ENCODE measurements at regions not wholly inside any gene's neighbourhood (a gene's known extent, or its start where the extent isn't known, plus 50 kb on each side); places are given as distances from the start of the nearest gene placed in this dataset.

- H3K9me3 Mint-ChIP-seq: peaks cover 0 to 9% (median 2%) of the 10 kb centered on the region in 7 donors
- peak overlapping the region in 1 of 4 donors; percentile 76 for H3K4me3 Mint-ChIP-seq
- H3K27me3 Mint-ChIP-seq: no peaks in the 10 kb centered on the region
- H3K4me1 Mint-ChIP-seq: no peaks in the 10 kb centered on the region
- Histone ChIP-seq H3K4me1 (ENCODE audit: control insufficient read depth, insufficient read depth, low read length, poor library complexity, severe bottlenecking) (no peaks in the 10 kb centered on the region), H3K27me3 (ENCODE audit: control insufficient read depth, insufficient read depth, low read length) (no peaks in the 10 kb centered on the region), H3K27ac (ENCODE audit: insufficient read depth, low read length, poor library complexity, severe bottlenecking) (no peak overlapping the region), H3K36me3 (ENCODE audit: control insufficient read depth, insufficient read depth, low read length) (no peaks in the 10 kb centered on the region), H3K9me3 (ENCODE audit: control insufficient read depth in 2 of 2, low read length in 2 of 2) (no peaks in the 10 kb centered on the region), H3K4me3 (ENCODE audit: low read depth, low read length) (no peak overlapping the region)
- ATAC-seq (ENCODE audit: low read depth in 2 of 2) (no peak), DNase-seq (no peak)
- no peaks in the 10 kb centered on the region for H3K36me3 Mint-ChIP-seq
- H3K27ac Mint-ChIP-seq: no peak overlapping the region
These were observed 192.1 kb upstream of the ALG10B start for GRCh38 chr12:38124247-38125012.

GRCh38 chr12:38132139-38132538, 184.4 kb upstream of the ALG10B start:
- no peaks in the 10 kb centered on the region for H3K4me1 Mint-ChIP-seq
- no peaks in the 10 kb centered on the region for H3K9me3 Mint-ChIP-seq
- peaks cover 7% of the 10 kb centered on the region for H3K27me3 Mint-ChIP-seq
- H3K27ac ChIP-seq (ENCODE audit: insufficient read depth, low read length, poor library complexity, severe bottlenecking): no peak overlapping the region
- ATAC-seq (ENCODE audit: low read depth in 2 of 2): no peak
- H3K27ac Mint-ChIP-seq: no peak overlapping the region
- no peaks in the 10 kb centered on the region for H3K4me1 ChIP-seq (ENCODE audit: control insufficient read depth, insufficient read depth, low read length, poor library complexity, severe bottlenecking)
- H3K36me3 Mint-ChIP-seq: no peaks in the 10 kb centered on the region
- no peaks in the 10 kb centered on the region for H3K36me3 ChIP-seq (ENCODE audit: control insufficient read depth, insufficient read depth, low read length)
- DNase-seq: no peak
- H3K4me3 ChIP-seq (ENCODE audit: low read depth, low read length): no peak overlapping the region
- no peaks in the 10 kb centered on the region for H3K27me3 ChIP-seq (ENCODE audit: control insufficient read depth, insufficient read depth, low read length)
- no peak overlapping the region for H3K4me3 Mint-ChIP-seq
- H3K9me3 ChIP-seq (ENCODE audit: control insufficient read depth in 2 of 2, low read length in 2 of 2): no peaks in the 10 kb centered on the region

GRCh38 chr12:38137287-38137686, 179.3 kb upstream of the ALG10B start:
- H3K4me3 ChIP-seq (ENCODE audit: low read depth, low read length): no peak overlapping the region
- ATAC-seq (ENCODE audit: low read depth in 2 of 2) (no peak), DNase-seq (no peak)
- no peaks in the 10 kb centered on the region for H3K9me3 ChIP-seq (ENCODE audit: control insufficient read depth in 2 of 2, low read length in 2 of 2)
- H3K27me3 Mint-ChIP-seq: peaks cover 7% of the 10 kb centered on the region
- peaks cover 10% of the 10 kb centered on the region for H3K4me1 ChIP-seq (ENCODE audit: control insufficient read depth, insufficient read depth, low read length, poor library complexity, severe bottlenecking)
- H3K4me1 Mint-ChIP-seq: peaks cover 0 to 14% (median 8%) of the 10 kb centered on the region in 4 donors
- H3K9me3 Mint-ChIP-seq: no peaks in the 10 kb centered on the region
- H3K36me3 Mint-ChIP-seq: no peaks in the 10 kb centered on the region
- H3K27ac ChIP-seq (ENCODE audit: insufficient read depth, low read length, poor library complexity, severe bottlenecking): no peak overlapping the region
- H3K27ac Mint-ChIP-seq: no peak overlapping the region
- H3K27me3 ChIP-seq (ENCODE audit: control insufficient read depth, insufficient read depth, low read length): no peaks in the 10 kb centered on the region
- no peaks in the 10 kb centered on the region for H3K36me3 ChIP-seq (ENCODE audit: control insufficient read depth, insufficient read depth, low read length)
- no peak overlapping the region for H3K4me3 Mint-ChIP-seq

GRCh38 chr12:38137716-38138115, 178.9 kb upstream of the ALG10B start:
- DNase-seq (no peak), ATAC-seq (ENCODE audit: low read depth in 2 of 2) (no peak)
- no peak overlapping the region for H3K4me3 ChIP-seq (ENCODE audit: low read depth, low read length)
- no peaks in the 10 kb centered on the region for H3K27me3 ChIP-seq (ENCODE audit: control insufficient read depth, insufficient read depth, low read length)
- Mint-ChIP-seq H3K27me3 (peaks cover 7% of the 10 kb centered on the region), H3K4me1 (peaks cover 0 to 14% (median 8%) of the 10 kb centered on the region in 4 donors), H3K4me3 (peak overlapping the region in 1 of 4 donors; percentile 28), H3K9me3 (no peaks in the 10 kb centered on the region), H3K27ac (no peak overlapping the region), H3K36me3 (no peaks in the 10 kb centered on the region)
- peaks cover 10% of the 10 kb centered on the region for H3K4me1 ChIP-seq (ENCODE audit: control insufficient read depth, insufficient read depth, low read length, poor library complexity, severe bottlenecking)
- H3K27ac ChIP-seq (ENCODE audit: insufficient read depth, low read length, poor library complexity, severe bottlenecking): no peak overlapping the region
- H3K9me3 ChIP-seq (ENCODE audit: control insufficient read depth in 2 of 2, low read length in 2 of 2): no peaks in the 10 kb centered on the region
- no peaks in the 10 kb centered on the region for H3K36me3 ChIP-seq (ENCODE audit: control insufficient read depth, insufficient read depth, low read length)

- Histone ChIP-seq H3K27ac (ENCODE audit: insufficient read depth, low read length, poor library complexity, severe bottlenecking) (no peak overlapping the region), H3K9me3 (ENCODE audit: control insufficient read depth in 2 of 2, low read length in 2 of 2) (no peaks in the 10 kb centered on the region), H3K27me3 (ENCODE audit: control insufficient read depth, insufficient read depth, low read length) (no peaks in the 10 kb centered on the region), H3K4me1 (ENCODE audit: control insufficient read depth, insufficient read depth, low read length, poor library complexity, severe bottlenecking) (peaks cover 10% of the 10 kb centered on the region), H3K4me3 (ENCODE audit: low read depth, low read length) (peak overlapping the region; percentile 41), H3K36me3 (ENCODE audit: control insufficient read depth, insufficient read depth, low read length) (no peaks in the 10 kb centered on the region)
- peak; percentile 38 to 56 (median 53) for DNase-seq
- Mint-ChIP-seq H3K4me3 (peak overlapping the region in 3 of 4 donors; percentile 79 to 86 (median 82)), H3K27me3 (peaks cover 7% of the 10 kb centered on the region), H3K9me3 (no peaks in the 10 kb centered on the region), H3K36me3 (no peaks in the 10 kb centered on the region), H3K4me1 (peaks cover 0 to 14% (median 8%) of the 10 kb centered on the region in 4 donors), H3K27ac (peak overlapping the region in 2 of 3 donors; percentile 21 to 88)
- peak in 1 of 2 donors; percentile 47 for ATAC-seq (ENCODE audit: low read depth in 2 of 2)
These were observed 178.1 kb upstream of the ALG10B start for GRCh38 chr12:38138225-38139221.

- H3K4me1 Mint-ChIP-seq: peaks cover 0 to 14% (median 8%) of the 10 kb centered on the region in 4 donors
- Histone ChIP-seq H3K36me3 (ENCODE audit: control insufficient read depth, insufficient read depth, low read length) (no peaks in the 10 kb centered on the region), H3K27me3 (ENCODE audit: control insufficient read depth, insufficient read depth, low read length) (no peaks in the 10 kb centered on the region), H3K4me1 (ENCODE audit: control insufficient read depth, insufficient read depth, low read length, poor library complexity, severe bottlenecking) (peaks cover 10% of the 10 kb centered on the region), H3K4me3 (ENCODE audit: low read depth, low read length) (no peak overlapping the region), H3K27ac (ENCODE audit: insufficient read depth, low read length, poor library complexity, severe bottlenecking) (no peak overlapping the region), H3K9me3 (ENCODE audit: control insufficient read depth in 2 of 2, low read length in 2 of 2) (no peaks in the 10 kb centered on the region)
- ATAC-seq (ENCODE audit: low read depth in 2 of 2) (no peak), DNase-seq (no peak)
- H3K9me3 Mint-ChIP-seq: no peaks in the 10 kb centered on the region
- no peaks in the 10 kb centered on the region for H3K36me3 Mint-ChIP-seq
- H3K27ac Mint-ChIP-seq: no peak overlapping the region
- peak overlapping the region in 1 of 4 donors; percentile 24 for H3K4me3 Mint-ChIP-seq
- peaks cover 7% of the 10 kb centered on the region for H3K27me3 Mint-ChIP-seq
These were observed 177.1 kb upstream of the ALG10B start for GRCh38 chr12:38139456-38139855.

GRCh38 chr12:38141239-38141638, 175.3 kb upstream of the ALG10B start:
- Histone ChIP-seq H3K36me3 (ENCODE audit: control insufficient read depth, insufficient read depth, low read length) (no peaks in the 10 kb centered on the region), H3K27me3 (ENCODE audit: control insufficient read depth, insufficient read depth, low read length) (no peaks in the 10 kb centered on the region), H3K4me3 (ENCODE audit: low read depth, low read length) (no peak overlapping the region), H3K4me1 (ENCODE audit: control insufficient read depth, insufficient read depth, low read length, poor library complexity, severe bottlenecking) (peaks cover 10% of the 10 kb centered on the region), H3K27ac (ENCODE audit: insufficient read depth, low read length, poor library complexity, severe bottlenecking) (no peak overlapping the region), H3K9me3 (ENCODE audit: control insufficient read depth in 2 of 2, low read length in 2 of 2) (no peaks in the 10 kb centered on the region)
- H3K27ac Mint-ChIP-seq: no peak overlapping the region
- ATAC-seq (ENCODE audit: low read depth in 2 of 2) (no peak), DNase-seq (no peak)
- no peaks in the 10 kb centered on the region for H3K36me3 Mint-ChIP-seq
- H3K27me3 Mint-ChIP-seq: no peaks in the 10 kb centered on the region
- peaks cover 0 to 14% (median 8%) of the 10 kb centered on the region in 4 donors for H3K4me1 Mint-ChIP-seq
- peaks cover 0 to 2% (median 0%) of the 10 kb centered on the region in 7 donors for H3K9me3 Mint-ChIP-seq
- no peak overlapping the region for H3K4me3 Mint-ChIP-seq
